SH-SY5Y (cell line): ENCODE measurements at regions not wholly inside any gene's neighbourhood (a gene's known extent, or its start where the extent isn't known, plus 50 kb on each side); places are given as distances from the start of the nearest gene placed in this dataset.

Source experiments
- GATA2 ChIP-seq: IDR thresholded peaks from 2 replicates; pipeline ENCODE4 v1.6.1; 2011; ENCODE audit warnings: mild to moderate bottlenecking, low read depth, low read length
- GATA3 ChIP-seq: IDR thresholded peaks from 2 replicates; pipeline ENCODE4 v1.6.1; 2011; ENCODE audit warnings: low read depth, mild to moderate bottlenecking, low read length, moderate library complexity

DNA sequence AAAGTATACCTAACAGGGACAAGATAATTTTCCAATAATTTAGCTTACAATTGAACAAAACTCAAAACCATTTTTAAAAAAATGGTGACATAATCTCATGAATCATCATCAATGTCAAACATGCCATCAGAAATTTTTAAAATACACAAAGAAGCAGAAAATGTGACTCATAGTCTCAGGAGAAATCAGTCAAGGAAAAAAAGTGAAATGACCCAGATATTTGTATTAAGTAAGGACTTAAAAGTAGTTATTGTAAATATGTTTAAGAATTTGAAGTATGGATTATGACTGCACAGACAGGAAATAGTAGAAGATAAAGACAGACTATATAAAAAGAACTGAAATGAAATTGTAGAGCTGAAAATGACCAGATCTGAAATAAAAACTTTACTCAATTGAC, 473.9 kb upstream of the SYT4 start:
- TF ChIP-seq GATA2 (no peak), GATA3 (no peak)
